Chondrocyte (in vitro differentiated cells): ENCODE measurements at regions not wholly inside any gene's neighbourhood (a gene's known extent, or its start where the extent isn't known, plus 50 kb on each side); places are given as distances from the start of the nearest gene placed in this dataset.

Source experiments
- DNase-seq: peaks from one replicate; pipeline ENCODE4 v3.0.0; 2021; ENCODE audit warnings: mixed read lengths, low spot score
- H3K27ac Mint-ChIP-seq: one replicate; pipeline ENCODE4 v1.8.0; 2021; ENCODE audit warnings: mild to moderate bottlenecking, moderate library complexity, mixed read lengths; ENCODE audit not compliant: unreplicated experiment
- H3K27me3 Mint-ChIP-seq: 2 replicates; pipeline ENCODE4 v1.8.0; 2021; ENCODE audit warnings: low read depth, mixed read lengths
- H3K36me3 Mint-ChIP-seq: 2 replicates; pipeline ENCODE4 v1.8.0; 2021; ENCODE audit warnings: low read depth, mixed read lengths
- H3K4me1 Mint-ChIP-seq: 2 replicates; pipeline ENCODE4 v1.8.0; 2021; ENCODE audit warnings: low read depth, mild to moderate bottlenecking, mixed read lengths
- H3K4me3 Mint-ChIP-seq: one replicate; pipeline ENCODE4 v1.8.0; 2021; ENCODE audit warnings: mild to moderate bottlenecking, moderate library complexity, mixed read lengths; ENCODE audit not compliant: unreplicated experiment
- H3K9me3 Mint-ChIP-seq: 2 replicates; pipeline ENCODE4 v1.8.0; 2021; ENCODE audit warnings: low read depth, mixed read lengths
- CTCF ChIP-seq: fragments of 200-600 bp; sonication (generic); IDR thresholded peaks from 2 replicates; pipeline ENCODE4 v1.5.0; 2021; ENCODE audit warnings: antibody characterized with exemption, mild to moderate bottlenecking, moderate library complexity

GRCh38 chr17:13702266-13702665, 100.5 kb upstream of the HS3ST3A1 start:
- no peak for TF ChIP-seq CTCF
- Mint-ChIP-seq H3K36me3 (peaks cover 3% of the 10 kb centered on the region), H3K27me3 (no peaks in the 10 kb centered on the region), H3K4me1 (peaks cover 9% of the 10 kb centered on the region), H3K27ac (no peak overlapping the region), H3K4me3 (no peak overlapping the region), H3K9me3 (peaks cover 16% of the 10 kb centered on the region)
- no peak for DNase-seq

GRCh38 chr17:13704333-13704732, 102.6 kb upstream of the HS3ST3A1 start:
- H3K27ac Mint-ChIP-seq = peak overlapping the region; percentile 23

GRCh38 chr17:13705221-13705620, 103.5 kb upstream of the HS3ST3A1 start:
- Mint-ChIP-seq H3K27ac (no peak overlapping the region), H3K36me3 (no peaks in the 10 kb centered on the region), H3K9me3 (no peaks in the 10 kb centered on the region), H3K4me3 (no peak overlapping the region), H3K27me3 (no peaks in the 10 kb centered on the region), H3K4me1 (peaks cover 9% of the 10 kb centered on the region)
- no peak for TF ChIP-seq CTCF
- no peak for DNase-seq

More at GRCh38 chr17:13704333-13704732, 102.6 kb upstream of the HS3ST3A1 start:
- no peak for DNase-seq
- H3K27me3 Mint-ChIP-seq = no peaks in the 10 kb centered on the region
- H3K36me3 Mint-ChIP-seq = no peaks in the 10 kb centered on the region
- no peak overlapping the region for H3K4me3 Mint-ChIP-seq
- H3K9me3 Mint-ChIP-seq = peaks cover 2% of the 10 kb centered on the region
- TF ChIP-seq CTCF = no peak
- peaks cover 9% of the 10 kb centered on the region for H3K4me1 Mint-ChIP-seq

- peaks cover 8% of the 10 kb centered on the region for H3K4me1 Mint-ChIP-seq
- no peak for DNase-seq
- H3K4me3 Mint-ChIP-seq = no peak overlapping the region
- H3K27ac Mint-ChIP-seq = no peak overlapping the region
- peaks cover 4% of the 10 kb centered on the region for H3K9me3 Mint-ChIP-seq
- H3K36me3 Mint-ChIP-seq = no peaks in the 10 kb centered on the region
- TF ChIP-seq CTCF = no peak
- H3K27me3 Mint-ChIP-seq = no peaks in the 10 kb centered on the region
Measured at GRCh38 chr17:13721705-13722104, 120.0 kb upstream of the HS3ST3A1 start.

- DNase-seq = no peak
- no peaks in the 10 kb centered on the region for H3K9me3 Mint-ChIP-seq
- H3K4me1 Mint-ChIP-seq = peaks cover 8% of the 10 kb centered on the region
- no peak overlapping the region for H3K27ac Mint-ChIP-seq
- no peak overlapping the region for H3K4me3 Mint-ChIP-seq
- no peak for TF ChIP-seq CTCF
- H3K36me3 Mint-ChIP-seq = no peaks in the 10 kb centered on the region
- no peaks in the 10 kb centered on the region for H3K27me3 Mint-ChIP-seq
Measured at GRCh38 chr17:13725288-13725990, 123.7 kb upstream of the HS3ST3A1 start.
